B cell (primary cell): ENCODE measurements at regions not wholly inside any gene's neighbourhood (a gene's known extent, or its start where the extent isn't known, plus 50 kb on each side); places are given as distances from the start of the nearest gene placed in this dataset.

ENCODE experiments used
- ATAC-seq: fragments of 200-7000 bp; cut with Tn5 transposase; one replicate; pipeline ENCODE4 v1.10.0; 2021; ENCODE audit warnings: low read depth, mild to moderate bottlenecking, moderate number of reproducible peaks, moderate library complexity
- CTCF ChIA-PET: fragments of 350-600 bp; sonication (Branson Sonifier 250); formaldehyde crosslinking; loops from one replicate; lab custom pipeline; 2021; ENCODE audit warnings: antibody characterized with exemption, inconsistent platforms; lab: Charles Lee
- POLR2A ChIA-PET: fragments of 350-600 bp; sonication (Branson Sonifier 250); formaldehyde crosslinking; loops from one replicate; lab custom pipeline; 2021; ENCODE audit warnings: antibody characterized with exemption; lab: Charles Lee
- DNase-seq: peaks from one replicate; pipeline ENCODE4 v3.0.0; 2013
- H2AFZ ChIP-seq: 2 replicates; pipeline ENCODE4 v1.6.1; 2012; ENCODE audit warnings: mild to moderate bottlenecking, low read depth, low read length; ENCODE audit not compliant: insufficient read depth, poor library complexity, severe bottlenecking
- H3K27ac ChIP-seq, 2 donors: 1 replicate in 1 of 2; 2 replicates in 1 of 2; pipeline ENCODE4 v1.5.1; 2012 to 2013; ENCODE audit warnings: low read length in 2 of 2, mild to moderate bottlenecking in 2 of 2, moderate library complexity in 1 of 2
- H3K27me3 ChIP-seq, 4 experiments: fragments of 200-600 bp in 1 of 4; sonication (generic) in 1 of 4; replicated peaks in 1 of 4; 1 replicate in 2 of 4; 2 replicates in 2 of 4; pipeline versions ENCODE4 v1.6.1 to v1.7.0; 2013 to 2016; ENCODE audit warnings: low read length in 3 of 4, mild to moderate bottlenecking in 2 of 4, mixed read lengths in 1 of 4, moderate library complexity in 1 of 4; ENCODE audit not compliant: insufficient read depth in 4 of 4, control insufficient read depth in 3 of 4; ENCODE audit errors: control extremely low read depth in 1 of 4
- H3K36me3 ChIP-seq, 2 experiments: replicated peaks in 1 of 2; 1 replicate in 1 of 2; 2 replicates in 1 of 2; pipeline versions ENCODE4 v1.6.1 to v1.7.1; 2013; ENCODE audit warnings: low read length in 1 of 2; ENCODE audit not compliant: insufficient read depth in 2 of 2, control insufficient read depth in 1 of 2; ENCODE audit errors: control extremely low read depth in 1 of 2, extremely low read depth in 1 of 2
- H3K4me1 ChIP-seq, 2 donors: fragments of 200-600 bp in 1 of 2; sonication (generic) in 1 of 2; 1 replicate in 1 of 2; 2 replicates in 1 of 2; pipeline versions ENCODE4 v1.5.1 to v1.6.1; 2013 to 2017; ENCODE audit warnings: low read length in 2 of 2; ENCODE audit not compliant: control insufficient read depth in 2 of 2, insufficient read depth in 2 of 2
- H3K4me2 ChIP-seq: replicated peaks from 2 replicates; pipeline ENCODE3; 2012; ENCODE audit warnings: mild to moderate bottlenecking, low read depth, low read length; ENCODE audit not compliant: poor library complexity, severe bottlenecking
- H3K4me3 ChIP-seq, 5 experiments: fragments of 200-600 bp in 1 of 5; sonication (generic) in 1 of 5; 1 replicate in 3 of 5; 2 replicates in 2 of 5; pipeline versions ENCODE4 v1.5.1 to v1.7.0; 2011 to 2016; ENCODE audit warnings: low read length in 4 of 5, mild to moderate bottlenecking in 4 of 5, low read depth in 2 of 5, control low read depth in 1 of 5, moderate library complexity in 1 of 5; ENCODE audit not compliant: insufficient read depth in 1 of 5; ENCODE audit errors: control extremely low read depth in 1 of 5, extremely low read depth in 1 of 5
- H3K79me2 ChIP-seq: fragments of 200-600 bp; sonication (generic); one replicate; pipeline ENCODE4 v1.6.0; 2016; ENCODE audit warnings: low read length; ENCODE audit not compliant: control insufficient read depth, insufficient read depth
- H3K9ac ChIP-seq: fragments of 200-600 bp; sonication (generic); 2 replicates; pipeline ENCODE4 v1.6.1; 2017; ENCODE audit warnings: mild to moderate bottlenecking, low read length, moderate library complexity
- H3K9me3 ChIP-seq, 3 donors: one replicate each; pipeline versions ENCODE4 v1.6.1 to v1.7.1; 2013; ENCODE audit warnings: low read length in 2 of 3; ENCODE audit not compliant: control insufficient read depth in 2 of 3, insufficient read depth in 1 of 3; ENCODE audit errors: control extremely low read depth in 1 of 3
- H4K20me1 ChIP-seq: 2 replicates; pipeline ENCODE4 v1.6.0; 2012; ENCODE audit warnings: mild to moderate bottlenecking, low read length; ENCODE audit not compliant: insufficient read depth, control insufficient read depth, poor library complexity, severe bottlenecking
- H3K27ac Mint-ChIP-seq: one replicate; pipeline ENCODE4 v1.8.0; 2021; ENCODE audit warnings: mixed read lengths
- H3K27me3 Mint-ChIP-seq: one replicate; pipeline ENCODE4 v1.8.0; 2021; ENCODE audit warnings: mixed read lengths
- H3K4me1 Mint-ChIP-seq: one replicate; pipeline ENCODE4 v1.8.0; 2021; ENCODE audit warnings: mixed read lengths
- H3K4me3 Mint-ChIP-seq: one replicate; pipeline ENCODE4 v1.8.0; 2021; ENCODE audit warnings: mixed read lengths
- H3K9me3 Mint-ChIP-seq: one replicate; pipeline ENCODE4 v1.8.0; 2022; ENCODE audit warnings: mixed read lengths; ENCODE audit not compliant: insufficient read depth
- CTCF ChIP-seq: fragments of 200-600 bp; IDR thresholded peaks from one replicate; pipeline ENCODE4 v1.8.0; 2022; ENCODE audit warnings: antibody characterized with exemption, mild to moderate bottlenecking
- EZH2 ChIP-seq: IDR thresholded peaks from 2 replicates; pipeline ENCODE4 v1.6.1; 2012; ENCODE audit warnings: borderline replicate concordance, low read depth, mild to moderate bottlenecking, moderate library complexity, low read length; ENCODE audit not compliant: insufficient read depth, poor library complexity, severe bottlenecking
- intact Hi-C: fragments of 100-400 bp; cut with micrococcal nuclease; formaldehyde crosslinking; loops from one replicate; pipeline ENCODE4 v1.10.0; 2022

GRCh38 chr2:18870307-18870706, 280.9 kb upstream of the NT5C1B start:
- POLR2A ChIA-PET, result no interaction called here
- no peak overlapping the region for H3K4me3 Mint-ChIP-seq
- H3K27me3 Mint-ChIP-seq, result no peaks in the 10 kb centered on the region

GRCh38 chr2:18861951-18862350, 272.6 kb upstream of the NT5C1B start:
- intact Hi-C loops, result no loop called here
- Mint-ChIP-seq H3K27me3 (no peaks in the 10 kb centered on the region), H3K27ac (no peak overlapping the region), H3K4me3 (no peak overlapping the region), H3K9me3 (no peaks in the 10 kb centered on the region), H3K4me1 (no peaks in the 10 kb centered on the region)
- Histone ChIP-seq H3K27me3 (no peaks in the 10 kb centered on the region), H3K79me2 (no peaks in the 10 kb centered on the region), H2AFZ (no peak overlapping the region), H3K4me2 (no peak overlapping the region), H3K4me1 (no peaks in the 10 kb centered on the region), H3K27ac (no peak overlapping the region), H4K20me1 (no peaks in the 10 kb centered on the region), H3K9me3 (peaks cover 0 to 7% (median 0%) of the 10 kb centered on the region in 3 donors), H3K9ac (no peak overlapping the region), H3K4me3 (no peak overlapping the region), H3K36me3 (no peaks in the 10 kb centered on the region)
- CTCF ChIA-PET, result no interaction called here
- ATAC-seq, result no peak
- TF ChIP-seq CTCF (no peak), EZH2 (no peak)
- POLR2A ChIA-PET, result no interaction called here
- no peak for DNase-seq

More at GRCh38 chr2:18870307-18870706, 280.9 kb upstream of the NT5C1B start:
- H3K4me3 ChIP-seq, result no peak overlapping the region
- no peaks in the 10 kb centered on the region for H3K27me3 ChIP-seq
- no peak overlapping the region for H3K4me2 ChIP-seq
- H3K27ac ChIP-seq, result no peak overlapping the region
- no peaks in the 10 kb centered on the region for H3K4me1 ChIP-seq
- H3K36me3 ChIP-seq, result no peaks in the 10 kb centered on the region
- CTCF ChIA-PET, result no interaction called here
- ATAC-seq, result no peak
- peaks cover 0 to 7% (median 0%) of the 10 kb centered on the region in 3 donors for H3K9me3 ChIP-seq
- H3K9me3 Mint-ChIP-seq, result no peaks in the 10 kb centered on the region
- no peaks in the 10 kb centered on the region for H3K79me2 ChIP-seq
- H4K20me1 ChIP-seq, result no peaks in the 10 kb centered on the region
- intact Hi-C loops, result no loop called here
- no peak overlapping the region for H3K27ac Mint-ChIP-seq
- no peak overlapping the region for H2AFZ ChIP-seq
- no peak for DNase-seq
- no peak for TF ChIP-seq EZH2
- TF ChIP-seq CTCF, result no peak
- H3K4me1 Mint-ChIP-seq, result no peaks in the 10 kb centered on the region
- no peak overlapping the region for H3K9ac ChIP-seq
